GM18511 (cell line): ENCODE measurements at regions not wholly inside any gene's neighbourhood (a gene's known extent, or its start where the extent isn't known, plus 50 kb on each side); places are given as distances from the start of the nearest gene placed in this dataset.
"Not testable (repeated sequence)": the region's sequence is repeated elsewhere in the genome, so short reads cannot be mapped to it uniquely, and the experiment has no call there.

Experiments used
- ATAC-seq: cut with Tn5 transposase; IDR thresholded peaks from one replicate; pipeline ENCODE4 v1.9.1; 2021; ENCODE audit warnings: mild to moderate bottlenecking, moderate library complexity; ENCODE audit not compliant: unreplicated experiment

- no peak for ATAC-seq
Observed at GRCh38 chr12:40431169-40431568, 206.4 kb downstream of the LRRK2 start.

GRCh38 chr12:40435251-40435650, 210.5 kb downstream of the LRRK2 start:
- no peak for ATAC-seq

- no peak for ATAC-seq
Observed at GRCh38 chr12:40435951-40436350, 211.2 kb downstream of the LRRK2 start.

- no peak for ATAC-seq
Observed at GRCh38 chr12:40436564-40436963, 211.8 kb downstream of the LRRK2 start.

- no peak for ATAC-seq
Observed at GRCh38 chr12:40439771-40440492, 215.1 kb downstream of the LRRK2 start.

GRCh38 chr12:40444174-40444573, 219.4 kb downstream of the LRRK2 start:
- ATAC-seq: no peak

- ATAC-seq: peak; percentile 84
Observed at GRCh38 chr12:40446385-40446784, 221.6 kb downstream of the LRRK2 start.

GRCh38 chr12:40448523-40448922, 223.7 kb downstream of the LRRK2 start:
- ATAC-seq: not testable (repeated sequence)

GRCh38 chr12:40451661-40452060, 226.9 kb downstream of the LRRK2 start:
- no peak for ATAC-seq

- no peak for ATAC-seq
Observed at GRCh38 chr12:40464121-40464520, 228.1 kb upstream of the CNTN1 start.

GRCh38 chr12:40469736-40470135, 222.5 kb upstream of the CNTN1 start:
- ATAC-seq: no peak

- ATAC-seq: peak; percentile 69
Observed at GRCh38 chr12:40473962-40474361, 218.3 kb upstream of the CNTN1 start.

GRCh38 chr12:40474630-40475029, 217.6 kb upstream of the CNTN1 start:
- no peak for ATAC-seq

- no peak for ATAC-seq
Observed at GRCh38 chr12:40499856-40500255, 192.4 kb upstream of the CNTN1 start.

- no peak for ATAC-seq
Observed at GRCh38 chr12:40502322-40502721, 189.9 kb upstream of the CNTN1 start.

GRCh38 chr12:40505327-40505726, 186.9 kb upstream of the CNTN1 start:
- no peak for ATAC-seq

GRCh38 chr12:40508421-40508820, 183.8 kb upstream of the CNTN1 start:
- no peak for ATAC-seq

GRCh38 chr12:40511341-40511740, 180.9 kb upstream of the CNTN1 start:
- peak; percentile 49 for ATAC-seq

- ATAC-seq: peak; percentile 73
Observed at GRCh38 chr12:40515041-40515816, 177.0 kb upstream of the CNTN1 start.

GRCh38 chr12:40522837-40523236, 169.4 kb upstream of the CNTN1 start:
- ATAC-seq: no peak

GRCh38 chr12:40525054-40525453, 167.2 kb upstream of the CNTN1 start:
- ATAC-seq: peak; percentile 69

- ATAC-seq: no peak
Observed at GRCh38 chr12:40534828-40535227, 157.4 kb upstream of the CNTN1 start.
